ENCODE measurements at regions not wholly inside any gene's neighbourhood (a gene's known extent, or its start where the extent isn't known, plus 50 kb on each side); places are given as distances from the start of the nearest gene placed in this dataset.
"Not testable (repeated sequence)": the region's sequence is repeated elsewhere in the genome, so short reads cannot be mapped to it uniquely, and the experiment has no call there.

DNA sequence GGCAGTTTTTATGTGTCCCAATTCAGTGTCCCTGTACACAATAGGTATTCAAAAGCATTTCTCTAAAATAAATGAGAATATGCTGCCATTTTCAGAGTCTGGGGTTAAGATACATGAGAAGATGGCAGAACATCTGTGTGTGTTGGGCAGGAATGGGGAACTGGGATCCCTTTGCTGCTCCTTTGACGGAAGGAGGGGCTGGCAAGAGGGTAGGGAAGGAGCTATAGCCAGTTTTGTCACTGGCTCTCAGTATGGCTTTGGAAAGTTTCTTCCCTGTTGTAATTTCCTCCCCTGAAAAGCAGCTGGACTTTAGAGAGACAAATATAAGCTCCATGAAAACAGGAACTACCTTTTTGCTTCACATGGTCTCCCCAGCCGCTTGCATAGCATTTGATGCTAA lies 137.5 kb upstream of the PRR23C start:
- CTCF ChIA-PET: no interaction called here

DNA sequence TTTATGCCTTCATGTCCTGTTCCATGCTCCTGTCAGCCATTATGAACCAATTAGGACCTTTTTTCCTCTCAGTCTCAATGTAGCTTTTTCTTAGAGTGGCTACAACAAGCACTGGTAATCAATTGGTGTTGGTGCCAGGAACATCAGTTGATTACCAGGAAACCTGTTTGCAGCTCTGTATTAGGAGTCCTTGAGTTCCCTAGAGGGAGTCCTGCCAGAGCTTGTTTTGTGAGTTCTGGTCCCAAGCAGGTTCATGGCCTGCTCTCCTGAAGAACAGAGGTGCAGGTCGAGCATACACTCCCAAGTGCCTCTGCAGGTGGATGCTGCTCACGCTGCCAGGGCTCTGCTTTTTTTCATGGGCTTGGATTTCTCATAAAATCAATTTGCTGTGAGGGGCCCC lies 137.9 kb upstream of the PRR23C start:
- H3K9me3 Mint-ChIP-seq: peaks cover 3% of the 10 kb centered on the region
- H3K36me3 Mint-ChIP-seq (ENCODE audit: low read depth): no peaks in the 10 kb centered on the region
- POLR2A ChIA-PET: no interaction called here
- CTCF ChIA-PET: no interaction called here
- no peaks in the 10 kb centered on the region for H3K4me1 Mint-ChIP-seq
- peaks cover 4% of the 10 kb centered on the region for H3K27me3 Mint-ChIP-seq
- no peak overlapping the region for H3K27ac Mint-ChIP-seq
- no peak for DNase-seq
- no peak overlapping the region for H3K4me3 Mint-ChIP-seq

More for the DNA sequence above, 137.5 kb upstream of the PRR23C start:
- Mint-ChIP-seq H3K36me3 (ENCODE audit: low read depth) (no peaks in the 10 kb centered on the region), H3K4me3 (no peak overlapping the region), H3K27ac (no peak overlapping the region), H3K27me3 (peaks cover 6% of the 10 kb centered on the region), H3K4me1 (no peaks in the 10 kb centered on the region), H3K9me3 (peaks cover 3% of the 10 kb centered on the region)
- DNase-seq: no peak
- POLR2A ChIA-PET: no interaction called here

DNA sequence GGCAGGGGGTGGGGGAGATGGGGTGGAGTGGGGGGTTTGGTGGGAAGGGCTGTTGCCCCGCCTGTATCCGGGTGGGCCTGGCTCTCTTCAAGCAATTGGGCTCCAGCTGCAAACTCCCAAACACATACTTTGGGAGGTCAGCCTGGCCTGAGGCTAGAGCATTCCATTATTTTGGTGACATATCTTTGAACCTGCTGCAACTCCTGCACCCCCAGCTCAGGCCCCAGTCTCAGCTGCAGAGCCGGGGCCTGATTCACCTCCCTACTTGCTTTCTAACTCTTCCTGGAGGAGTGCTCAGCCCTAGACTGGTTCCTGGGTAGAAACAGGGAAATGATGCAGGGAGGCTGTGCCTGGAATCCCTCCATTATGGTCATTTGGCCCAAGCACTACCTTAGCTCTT lies 140.8 kb upstream of the PRR23C start:
- ChIA-PET CTCF (no interaction called here), POLR2A (no interaction called here)
- no peaks in the 10 kb centered on the region for H3K36me3 Mint-ChIP-seq (ENCODE audit: low read depth)
- peaks cover 2% of the 10 kb centered on the region for H3K9me3 Mint-ChIP-seq
- no peak overlapping the region for H3K4me3 Mint-ChIP-seq
- no peak for DNase-seq
- no peaks in the 10 kb centered on the region for H3K27me3 Mint-ChIP-seq
- H3K27ac Mint-ChIP-seq: no peak overlapping the region
- H3K4me1 Mint-ChIP-seq: no peaks in the 10 kb centered on the region

DNA sequence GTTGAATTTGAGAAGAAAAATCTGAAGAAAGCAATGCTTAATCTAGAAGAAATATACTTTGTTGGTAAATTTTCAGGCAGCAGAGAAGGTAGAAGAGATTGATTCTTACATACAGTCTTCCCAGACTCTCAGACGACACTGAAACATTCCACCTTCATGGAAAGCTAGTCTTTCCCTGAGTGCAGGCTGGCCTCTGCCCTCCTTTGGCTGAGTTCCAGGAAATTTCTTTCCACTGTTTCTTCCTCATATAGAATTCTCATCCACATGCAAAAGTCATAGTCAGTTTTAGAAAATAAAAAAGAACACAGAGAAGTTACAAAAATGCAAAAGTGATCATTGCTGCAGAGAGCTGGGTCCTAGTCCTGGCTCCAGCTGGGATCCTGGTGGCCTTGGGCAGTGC lies 142.5 kb upstream of the PRR23C start:
- Mint-ChIP-seq H3K27me3 (no peaks in the 10 kb centered on the region), H3K9me3 (no peaks in the 10 kb centered on the region)

DNA sequence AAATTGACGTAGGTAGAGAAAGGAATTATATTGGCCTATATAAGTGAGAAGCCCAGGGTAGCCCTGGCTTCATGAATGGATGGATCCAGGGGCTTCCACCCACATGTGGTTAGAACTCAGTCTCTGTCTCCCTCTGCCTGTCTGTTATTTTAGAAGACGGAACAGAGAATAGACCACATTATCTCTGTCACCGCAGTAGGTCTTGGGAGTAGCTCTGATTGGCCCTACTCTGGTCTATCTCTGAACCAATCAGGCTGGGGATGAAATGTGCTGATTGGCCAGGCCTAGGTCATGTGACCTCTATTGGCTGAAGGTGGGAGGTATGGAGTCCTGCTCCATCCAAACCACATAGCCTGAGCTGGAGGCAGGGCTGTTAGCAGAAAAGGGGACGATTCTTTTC lies 143.0 kb upstream of the PRR23C start:
- Mint-ChIP-seq H3K4me1 (no peaks in the 10 kb centered on the region), H3K27me3 (no peaks in the 10 kb centered on the region), H3K36me3 (ENCODE audit: low read depth) (no peaks in the 10 kb centered on the region), H3K27ac (no peak overlapping the region), H3K9me3 (no peaks in the 10 kb centered on the region), H3K4me3 (no peak overlapping the region)
- ChIA-PET POLR2A (no interaction called here), CTCF (no interaction called here)
- no peak for DNase-seq

More for the DNA sequence above, 142.5 kb upstream of the PRR23C start:
- ChIA-PET POLR2A (no interaction called here), CTCF (no interaction called here)
- Mint-ChIP-seq H3K4me3 (no peak overlapping the region), H3K36me3 (ENCODE audit: low read depth) (no peaks in the 10 kb centered on the region), H3K27ac (no peak overlapping the region), H3K4me1 (no peaks in the 10 kb centered on the region)
- no peak for DNase-seq

DNA sequence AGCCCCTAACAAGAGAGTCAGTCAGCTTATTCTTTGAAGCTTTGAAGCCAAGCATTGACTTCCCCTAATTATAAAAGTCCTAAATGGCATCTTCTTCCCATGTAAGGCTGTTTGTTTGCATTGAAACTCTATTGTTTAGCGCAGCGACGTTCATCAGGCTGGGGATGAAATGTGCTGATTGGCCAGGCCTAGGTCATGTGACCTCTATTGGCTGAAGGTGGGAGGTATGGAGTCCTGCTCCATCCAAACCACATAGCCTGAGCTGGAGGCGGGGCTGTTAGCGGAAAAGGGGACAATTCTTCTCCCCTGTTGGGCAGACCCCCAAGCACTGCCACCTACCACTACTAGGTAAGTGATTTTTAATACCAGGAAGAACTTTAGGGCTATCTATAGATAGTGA lies 145.3 kb upstream of the PRR23C start:
- peaks cover 2% of the 10 kb centered on the region for H3K27me3 Mint-ChIP-seq
- POLR2A ChIA-PET: interaction anchor here (0.6 kb wide), 1 partner anchor 92 kb away, joined by 3 read pairs; no protein-coding TSS in a partner anchor
- H3K27ac Mint-ChIP-seq: no peak overlapping the region
- CTCF ChIA-PET: no interaction called here
- H3K9me3 Mint-ChIP-seq: no peaks in the 10 kb centered on the region
- no peaks in the 10 kb centered on the region for H3K36me3 Mint-ChIP-seq (ENCODE audit: low read depth)
- no peaks in the 10 kb centered on the region for H3K4me1 Mint-ChIP-seq
- H3K4me3 Mint-ChIP-seq: no peak overlapping the region
- DNase-seq: no peak

DNA sequence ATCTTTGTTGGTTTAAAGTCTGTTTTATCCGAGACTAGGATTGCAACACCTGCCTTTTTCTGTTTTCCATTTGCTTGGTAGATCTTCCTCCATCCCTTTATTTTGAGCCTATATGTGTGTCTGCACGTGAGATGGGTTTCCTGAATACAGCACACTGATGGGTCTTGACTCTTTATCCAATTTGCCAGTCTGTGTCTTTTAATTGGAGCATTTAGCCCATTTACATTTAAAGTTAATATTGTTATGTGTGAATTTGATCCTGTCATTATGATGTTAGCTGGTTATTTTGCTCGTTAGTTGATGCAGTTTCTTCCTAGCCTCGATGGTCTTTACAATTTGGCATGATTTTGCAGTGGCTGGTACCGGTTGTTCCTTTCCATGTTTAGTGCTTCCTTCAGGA lies 149.4 kb upstream of the MRPS22 start:
- H3K9me3 Mint-ChIP-seq; H3K36me3 Mint-ChIP-seq (ENCODE audit: low read depth); H3K27me3 Mint-ChIP-seq; H3K27ac Mint-ChIP-seq; POLR2A ChIA-PET; CTCF ChIA-PET; DNase-seq; H3K4me3 Mint-ChIP-seq; H3K4me1 Mint-ChIP-seq: not testable (repeated sequence)

DNA sequence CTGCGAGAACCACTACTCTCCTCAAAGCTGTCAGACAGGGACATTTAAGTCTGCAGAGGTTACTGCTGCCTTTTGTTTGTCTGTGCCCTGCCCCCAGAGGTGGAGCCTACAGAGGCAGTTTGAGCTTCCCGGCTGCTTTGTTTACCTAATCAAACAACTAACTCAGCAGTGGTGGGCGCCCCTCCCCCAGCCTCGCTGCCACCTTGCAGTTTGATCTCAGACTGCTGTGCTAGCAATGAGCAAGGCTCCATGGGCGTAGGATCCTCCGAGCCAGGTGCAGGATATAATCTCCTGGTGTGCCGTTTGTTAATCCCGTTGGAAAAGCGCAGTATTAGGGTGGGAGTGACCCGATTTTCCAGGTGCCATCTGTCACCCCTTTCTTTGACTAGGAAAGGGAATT lies 147.7 kb upstream of the MRPS22 start:
- H3K36me3 Mint-ChIP-seq (ENCODE audit: low read depth); H3K4me1 Mint-ChIP-seq: not testable (repeated sequence)

DNA sequence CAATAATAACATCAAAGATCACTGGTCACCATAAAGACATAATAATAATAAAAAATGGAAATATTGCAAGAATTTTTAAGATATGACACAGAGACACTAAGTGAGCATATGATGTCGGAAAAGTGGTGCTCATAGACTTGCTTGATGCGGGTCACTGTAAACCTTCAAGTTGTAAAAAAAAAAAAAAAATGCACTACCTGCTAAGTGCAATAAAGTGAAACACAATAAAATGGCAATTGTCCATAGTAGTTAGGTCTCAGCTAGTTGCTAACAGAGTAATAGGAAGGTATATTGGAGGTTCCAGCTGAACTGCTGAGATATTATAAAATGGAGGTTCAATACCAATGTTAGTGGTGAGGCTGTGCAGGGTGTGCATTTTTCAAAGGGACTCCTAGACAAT lies 146.6 kb upstream of the MRPS22 start:
- Mint-ChIP-seq H3K36me3 (ENCODE audit: low read depth) (no peaks in the 10 kb centered on the region), H3K4me1 (no peaks in the 10 kb centered on the region), H3K27ac (no peak overlapping the region), H3K9me3 (peaks cover 4% of the 10 kb centered on the region), H3K4me3 (no peak overlapping the region), H3K27me3 (peaks cover 2% of the 10 kb centered on the region)
- DNase-seq: no peak
- CTCF ChIA-PET: no interaction called here
- POLR2A ChIA-PET: no interaction called here

More for the DNA sequence above, 147.7 kb upstream of the MRPS22 start:
- DNase-seq, H3K27ac Mint-ChIP-seq, H3K27me3 Mint-ChIP-seq, CTCF ChIA-PET, H3K9me3 Mint-ChIP-seq, H3K4me3 Mint-ChIP-seq, POLR2A ChIA-PET: not testable (repeated sequence)

DNA sequence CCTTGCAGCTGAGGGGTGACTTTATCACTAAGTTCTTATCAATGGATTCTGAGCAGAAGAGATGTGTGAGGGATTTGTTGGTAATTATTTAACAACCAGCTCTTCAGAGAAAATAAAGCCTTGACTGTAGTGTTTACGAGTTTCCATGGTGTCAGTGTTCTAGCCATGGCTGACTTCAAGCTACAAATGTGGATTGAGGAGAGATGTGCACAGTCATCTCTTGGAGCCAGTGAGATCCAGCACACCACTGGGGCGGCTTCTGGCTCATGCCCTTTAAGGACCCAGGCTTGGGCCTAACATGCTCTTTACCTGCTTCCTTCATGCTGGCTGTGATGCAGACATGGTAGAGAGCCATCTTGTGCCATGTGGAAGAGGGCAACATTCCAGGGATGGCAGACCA lies 145.6 kb upstream of the MRPS22 start:
- Mint-ChIP-seq H3K4me3 (no peak overlapping the region), H3K36me3 (ENCODE audit: low read depth) (no peaks in the 10 kb centered on the region), H3K4me1 (no peaks in the 10 kb centered on the region), H3K27ac (no peak overlapping the region), H3K9me3 (peaks cover 4% of the 10 kb centered on the region), H3K27me3 (peaks cover under 1% of the 10 kb centered on the region)
- ChIA-PET POLR2A (no interaction called here), CTCF (no interaction called here)
- DNase-seq: no peak

DNA sequence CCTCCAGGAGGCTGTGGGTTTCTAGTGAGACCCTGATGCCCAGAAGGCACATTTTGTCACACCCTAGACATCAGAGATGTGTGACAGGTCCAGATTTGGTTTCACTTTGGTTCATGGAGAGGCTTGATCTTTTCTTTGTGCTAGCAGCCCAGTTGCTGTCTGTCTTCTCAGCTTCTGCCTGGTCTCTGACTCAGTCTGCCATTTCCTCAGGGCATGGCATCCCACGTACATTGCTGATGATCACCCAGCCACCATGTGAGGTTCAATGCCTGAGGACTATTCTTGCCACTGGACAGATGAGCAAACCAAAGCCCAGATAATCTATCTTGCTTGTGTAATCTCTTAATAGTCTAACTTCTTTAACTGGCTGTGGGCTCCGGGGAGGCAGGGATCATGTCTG lies 144.9 kb upstream of the MRPS22 start:
- Mint-ChIP-seq H3K27me3 (no peaks in the 10 kb centered on the region), H3K27ac (no peak overlapping the region), H3K4me1 (no peaks in the 10 kb centered on the region), H3K36me3 (ENCODE audit: low read depth) (no peaks in the 10 kb centered on the region), H3K4me3 (no peak overlapping the region), H3K9me3 (peaks cover 4% of the 10 kb centered on the region)
- no peak for DNase-seq
- ChIA-PET POLR2A (no interaction called here), CTCF (no interaction called here)

DNA sequence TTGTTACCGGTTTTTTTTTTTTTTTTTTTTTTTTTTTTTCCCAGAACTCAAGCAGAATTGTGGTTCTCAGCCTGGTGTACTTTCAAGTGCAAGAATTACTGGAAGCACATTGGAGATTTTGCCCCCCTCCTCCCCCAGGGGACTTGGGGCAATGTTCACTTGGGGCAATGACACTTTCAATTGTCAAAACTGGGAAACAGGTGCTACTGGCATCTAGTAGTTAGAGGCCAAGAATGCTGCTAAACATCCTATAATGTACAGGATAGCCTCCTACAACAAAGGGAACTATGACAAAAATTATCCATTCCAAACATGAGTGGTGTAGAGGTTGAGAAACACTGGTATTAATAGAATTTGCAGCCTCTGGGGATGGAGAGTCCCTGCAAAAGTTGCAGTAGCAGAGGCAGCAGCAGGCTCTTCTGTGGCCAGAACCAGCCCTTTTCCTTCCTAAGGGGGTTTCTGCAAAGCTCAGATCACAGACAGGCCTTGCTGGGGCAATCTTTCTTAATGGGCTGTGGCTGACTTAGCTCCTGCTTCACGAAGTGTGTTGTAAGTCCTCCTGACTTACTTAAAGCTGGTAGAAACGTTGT lies 144.3 kb upstream of the MRPS22 start:
- H3K4me3 Mint-ChIP-seq: no peak overlapping the region
- ChIA-PET POLR2A (no interaction called here), CTCF (no interaction called here)
- peaks cover 4% of the 10 kb centered on the region for H3K9me3 Mint-ChIP-seq
- H3K27ac Mint-ChIP-seq: no peak overlapping the region
- no peaks in the 10 kb centered on the region for H3K36me3 Mint-ChIP-seq (ENCODE audit: low read depth)
- no peaks in the 10 kb centered on the region for H3K4me1 Mint-ChIP-seq
- no peak for DNase-seq
- H3K27me3 Mint-ChIP-seq: no peaks in the 10 kb centered on the region

DNA sequence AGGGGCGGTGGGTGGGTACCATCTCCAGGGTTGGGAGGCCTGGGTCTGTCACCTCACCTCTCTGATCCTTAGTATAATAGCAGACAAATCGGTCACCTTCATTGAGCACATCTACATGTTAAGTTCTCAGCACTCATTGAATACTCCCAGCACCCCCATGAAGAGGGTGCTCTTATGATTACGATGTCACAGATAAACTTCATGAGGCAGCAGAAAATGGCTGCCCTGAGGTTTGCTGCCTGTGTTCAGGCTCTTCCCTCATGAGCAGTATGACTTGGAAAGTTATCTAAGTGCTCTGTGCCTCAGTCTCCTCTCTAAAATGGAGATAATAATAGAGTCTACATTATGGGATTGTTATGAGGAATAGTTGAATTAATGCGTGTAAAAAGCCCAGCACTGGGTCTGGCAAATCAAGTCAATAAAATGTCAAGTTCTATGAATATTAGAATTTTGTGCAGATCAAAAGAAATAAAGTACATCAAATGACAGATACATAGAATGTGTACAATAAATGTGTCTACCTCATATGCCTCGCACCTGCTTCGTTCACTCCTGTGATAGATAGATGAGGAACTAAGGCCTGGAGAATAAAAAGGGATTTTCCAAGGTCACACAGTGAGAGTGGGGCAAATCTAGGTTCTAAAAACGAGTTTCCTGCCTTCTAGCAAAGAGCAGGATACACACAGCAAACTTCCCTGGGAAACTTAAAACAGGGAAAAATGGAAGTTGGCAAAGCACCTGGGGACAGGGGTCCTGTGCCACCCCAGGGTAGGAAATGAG lies 142.2 kb upstream of the MRPS22 start:
- CTCF ChIA-PET: interaction anchor here (1.1 kb wide), 1 partner anchor 265 kb away, joined by 3 read pairs; no protein-coding TSS in a partner anchor
- no peaks in the 10 kb centered on the region for H3K36me3 Mint-ChIP-seq (ENCODE audit: low read depth)
- H3K4me1 Mint-ChIP-seq: no peaks in the 10 kb centered on the region
- no peak overlapping the region for H3K27ac Mint-ChIP-seq
- peaks cover 4% of the 10 kb centered on the region for H3K27me3 Mint-ChIP-seq
- peaks cover 3% of the 10 kb centered on the region for H3K9me3 Mint-ChIP-seq
- DNase-seq: no peak
- POLR2A ChIA-PET: no interaction called here
- no peak overlapping the region for H3K4me3 Mint-ChIP-seq

DNA sequence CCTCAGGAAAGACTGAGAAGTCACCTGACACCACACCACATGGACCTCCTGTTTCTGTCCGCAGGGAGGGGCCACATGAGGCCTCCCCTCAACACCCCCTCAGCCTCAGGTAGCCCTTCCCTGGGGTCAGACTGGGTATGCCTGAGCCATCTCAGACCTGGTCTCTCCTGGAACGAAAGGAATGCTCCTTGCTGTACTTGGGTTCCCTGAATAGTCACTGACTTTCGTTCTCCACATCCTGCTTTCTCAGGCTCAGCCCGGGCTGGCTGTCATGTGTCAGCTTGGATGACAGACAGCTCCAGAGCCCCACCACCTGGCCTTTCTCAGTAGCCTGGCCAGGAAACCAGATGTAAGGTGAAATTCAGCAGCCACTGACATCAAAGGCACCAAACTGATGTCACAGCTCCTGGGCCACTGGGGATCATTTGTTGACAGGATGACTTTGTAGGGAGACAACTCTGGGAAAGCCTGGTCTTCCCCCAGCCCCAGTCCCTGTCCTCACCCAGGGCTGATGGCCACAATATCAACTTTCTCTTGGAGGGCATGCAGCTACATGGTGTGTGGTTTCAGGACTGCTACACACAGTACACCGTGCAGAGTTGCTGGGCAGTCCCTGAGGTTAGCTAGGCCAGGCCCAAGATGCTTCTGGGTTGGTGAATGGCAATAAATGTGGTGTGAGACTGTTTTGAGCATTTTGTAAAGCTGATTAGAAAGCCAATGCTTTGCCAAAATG lies 141.4 kb upstream of the MRPS22 start:
- CTCF ChIA-PET: interaction anchor here (1.5 kb wide), 1 partner anchor 90 kb away, joined by 3 read pairs; no protein-coding TSS in a partner anchor
- no peaks in the 10 kb centered on the region for H3K36me3 Mint-ChIP-seq (ENCODE audit: low read depth)
- DNase-seq: no peak

More for the DNA sequence above, 141.4 kb upstream of the MRPS22 start:
- peaks cover 4% of the 10 kb centered on the region for H3K27me3 Mint-ChIP-seq
- no peaks in the 10 kb centered on the region for H3K4me1 Mint-ChIP-seq
- no peaks in the 10 kb centered on the region for H3K9me3 Mint-ChIP-seq
- no peak overlapping the region for H3K4me3 Mint-ChIP-seq
- POLR2A ChIA-PET: no interaction called here
- H3K27ac Mint-ChIP-seq: no peak overlapping the region

Measured in activated CD4-positive, alpha-beta memory T cell treated with anti-CD3 and anti-CD28 coated beads, Interleukin-2, amount 10 ng/mL, durations not matched to agents 7 days and 5 days (primary cell).